ENCODE measurements at regions not wholly inside any gene's neighbourhood (a gene's known extent, or its start where the extent isn't known, plus 50 kb on each side); places are given as distances from the start of the nearest gene placed in this dataset.

DNA sequence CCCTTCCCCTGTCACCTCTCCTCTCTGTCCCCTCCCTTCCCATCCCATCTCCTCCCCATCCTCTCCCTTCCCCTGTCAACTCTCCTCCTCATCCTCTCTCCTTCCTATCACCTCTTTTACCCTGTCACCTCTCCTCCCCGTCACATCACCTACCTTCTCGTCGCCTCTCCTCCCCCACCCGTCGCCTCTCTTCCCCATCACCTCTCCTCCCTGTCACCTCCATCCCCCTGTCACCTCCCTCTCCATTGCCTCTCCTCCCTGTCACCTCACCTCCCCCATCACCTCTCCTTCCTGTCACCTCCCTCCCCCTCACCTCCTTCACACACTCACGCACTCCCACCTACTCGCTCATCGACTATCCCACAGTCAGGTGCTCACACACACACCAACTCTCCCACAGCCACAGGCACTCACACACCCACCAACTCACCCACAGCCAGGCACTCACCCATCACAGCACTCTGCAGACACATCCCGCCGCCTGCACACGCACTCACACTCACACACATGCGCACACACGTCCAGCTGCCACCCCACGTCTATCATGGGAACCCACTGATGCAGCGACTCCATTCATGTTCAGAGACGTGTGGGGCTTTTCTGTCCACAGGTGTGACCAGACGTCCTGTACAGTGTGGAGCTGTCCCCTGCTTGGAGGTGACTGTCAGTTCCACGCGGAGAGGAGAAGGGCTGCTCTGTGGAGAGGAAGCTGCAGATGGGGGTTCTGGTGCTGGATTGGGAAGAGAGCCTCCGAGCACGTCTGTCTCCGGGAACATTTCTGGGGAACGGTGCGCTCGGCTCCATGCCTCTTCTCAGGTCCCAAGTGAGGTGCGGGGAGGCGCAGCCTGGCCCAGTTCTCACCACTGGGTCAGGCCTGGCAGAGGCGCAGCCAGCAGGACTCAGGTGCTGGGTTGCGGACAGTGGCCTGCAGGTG, 184.3 kb downstream of the TTLL2 start:
- TF ChIP-seq, protein P1, sequence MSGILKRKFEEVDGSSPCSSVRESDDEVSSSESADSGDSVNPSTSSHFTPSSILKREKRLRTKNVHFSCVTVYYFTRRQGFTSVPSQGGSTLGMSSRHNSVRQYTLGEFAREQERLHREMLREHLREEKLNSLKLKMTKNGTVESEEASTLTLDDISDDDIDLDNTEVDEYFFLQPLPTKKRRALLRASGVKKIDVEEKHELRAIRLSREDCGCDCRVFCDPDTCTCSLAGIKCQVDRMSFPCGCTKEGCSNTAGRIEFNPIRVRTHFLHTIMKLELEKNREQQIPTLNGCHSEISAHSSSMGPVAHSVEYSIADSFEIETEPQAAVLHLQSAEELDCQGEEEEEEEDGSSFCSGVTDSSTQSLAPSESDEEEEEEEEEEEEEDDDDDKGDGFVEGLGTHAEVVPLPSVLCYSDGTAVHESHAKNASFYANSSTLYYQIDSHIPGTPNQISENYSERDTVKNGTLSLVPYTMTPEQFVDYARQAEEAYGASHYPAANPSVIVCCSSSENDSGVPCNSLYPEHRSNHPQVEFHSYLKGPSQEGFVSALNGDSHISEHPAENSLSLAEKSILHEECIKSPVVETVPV (CRISPR knock-in tag; IDR thresholded peaks at IDR 0.05), result no peak
- TF ChIP-seq, protein P2, sequence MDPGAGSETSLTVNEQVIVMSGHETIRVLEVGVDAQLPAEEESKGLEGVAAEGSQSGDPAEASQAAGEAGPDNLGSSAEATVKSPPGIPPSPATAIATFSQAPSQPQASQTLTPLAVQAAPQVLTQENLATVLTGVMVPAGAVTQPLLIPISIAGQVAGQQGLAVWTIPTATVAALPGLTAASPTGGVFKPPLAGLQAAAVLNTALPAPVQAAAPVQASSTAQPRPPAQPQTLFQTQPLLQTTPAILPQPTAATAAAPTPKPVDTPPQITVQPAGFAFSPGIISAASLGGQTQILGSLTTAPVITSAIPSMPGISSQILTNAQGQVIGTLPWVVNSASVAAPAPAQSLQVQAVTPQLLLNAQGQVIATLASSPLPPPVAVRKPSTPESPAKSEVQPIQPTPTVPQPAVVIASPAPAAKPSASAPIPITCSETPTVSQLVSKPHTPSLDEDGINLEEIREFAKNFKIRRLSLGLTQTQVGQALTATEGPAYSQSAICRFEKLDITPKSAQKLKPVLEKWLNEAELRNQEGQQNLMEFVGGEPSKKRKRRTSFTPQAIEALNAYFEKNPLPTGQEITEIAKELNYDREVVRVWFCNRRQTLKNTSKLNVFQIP (CRISPR knock-in tag; IDR thresholded peaks at IDR 0.05; ENCODE audit: borderline replicate concordance, low read depth), result no peak
- TF ChIP-seq, protein P3, sequence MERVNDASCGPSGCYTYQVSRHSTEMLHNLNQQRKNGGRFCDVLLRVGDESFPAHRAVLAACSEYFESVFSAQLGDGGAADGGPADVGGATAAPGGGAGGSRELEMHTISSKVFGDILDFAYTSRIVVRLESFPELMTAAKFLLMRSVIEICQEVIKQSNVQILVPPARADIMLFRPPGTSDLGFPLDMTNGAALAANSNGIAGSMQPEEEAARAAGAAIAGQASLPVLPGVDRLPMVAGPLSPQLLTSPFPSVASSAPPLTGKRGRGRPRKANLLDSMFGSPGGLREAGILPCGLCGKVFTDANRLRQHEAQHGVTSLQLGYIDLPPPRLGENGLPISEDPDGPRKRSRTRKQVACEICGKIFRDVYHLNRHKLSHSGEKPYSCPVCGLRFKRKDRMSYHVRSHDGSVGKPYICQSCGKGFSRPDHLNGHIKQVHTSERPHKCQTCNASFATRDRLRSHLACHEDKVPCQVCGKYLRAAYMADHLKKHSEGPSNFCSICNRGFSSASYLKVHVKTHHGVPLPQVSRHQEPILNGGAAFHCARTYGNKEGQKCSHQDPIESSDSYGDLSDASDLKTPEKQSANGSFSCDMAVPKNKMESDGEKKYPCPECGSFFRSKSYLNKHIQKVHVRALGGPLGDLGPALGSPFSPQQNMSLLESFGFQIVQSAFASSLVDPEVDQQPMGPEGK (CRISPR knock-in tag; IDR thresholded peaks at IDR 0.05; ENCODE audit: borderline replicate concordance), result no peak
- TF ChIP-seq RARB (CRISPR knock-in tag; IDR thresholded peaks at IDR 0.05), result no peak
- TF ChIP-seq TCF4 (CRISPR knock-in tag; IDR thresholded peaks at IDR 0.05; ENCODE audit: borderline replicate concordance), result no peak
- no peak for TF ChIP-seq GLIS3 (CRISPR knock-in tag; IDR thresholded peaks at IDR 0.05)
- TF ChIP-seq BACH2 (CRISPR knock-in tag; IDR thresholded peaks at IDR 0.05; ENCODE audit: borderline replicate concordance), result no peak
- TF ChIP-seq, protein P4, sequence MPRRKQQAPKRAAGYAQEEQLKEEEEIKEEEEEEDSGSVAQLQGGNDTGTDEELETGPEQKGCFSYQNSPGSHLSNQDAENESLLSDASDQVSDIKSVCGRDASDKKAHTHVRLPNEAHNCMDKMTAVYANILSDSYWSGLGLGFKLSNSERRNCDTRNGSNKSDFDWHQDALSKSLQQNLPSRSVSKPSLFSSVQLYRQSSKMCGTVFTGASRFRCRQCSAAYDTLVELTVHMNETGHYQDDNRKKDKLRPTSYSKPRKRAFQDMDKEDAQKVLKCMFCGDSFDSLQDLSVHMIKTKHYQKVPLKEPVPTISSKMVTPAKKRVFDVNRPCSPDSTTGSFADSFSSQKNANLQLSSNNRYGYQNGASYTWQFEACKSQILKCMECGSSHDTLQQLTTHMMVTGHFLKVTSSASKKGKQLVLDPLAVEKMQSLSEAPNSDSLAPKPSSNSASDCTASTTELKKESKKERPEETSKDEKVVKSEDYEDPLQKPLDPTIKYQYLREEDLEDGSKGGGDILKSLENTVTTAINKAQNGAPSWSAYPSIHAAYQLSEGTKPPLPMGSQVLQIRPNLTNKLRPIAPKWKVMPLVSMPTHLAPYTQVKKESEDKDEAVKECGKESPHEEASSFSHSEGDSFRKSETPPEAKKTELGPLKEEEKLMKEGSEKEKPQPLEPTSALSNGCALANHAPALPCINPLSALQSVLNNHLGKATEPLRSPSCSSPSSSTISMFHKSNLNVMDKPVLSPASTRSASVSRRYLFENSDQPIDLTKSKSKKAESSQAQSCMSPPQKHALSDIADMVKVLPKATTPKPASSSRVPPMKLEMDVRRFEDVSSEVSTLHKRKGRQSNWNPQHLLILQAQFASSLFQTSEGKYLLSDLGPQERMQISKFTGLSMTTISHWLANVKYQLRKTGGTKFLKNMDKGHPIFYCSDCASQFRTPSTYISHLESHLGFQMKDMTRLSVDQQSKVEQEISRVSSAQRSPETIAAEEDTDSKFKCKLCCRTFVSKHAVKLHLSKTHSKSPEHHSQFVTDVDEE (CRISPR knock-in tag; IDR thresholded peaks at IDR 0.05), result no peak
- TF ChIP-seq PPARA (CRISPR knock-in tag; IDR thresholded peaks at IDR 0.05; ENCODE audit: borderline replicate concordance), result no peak
- TF ChIP-seq, protein P5, sequence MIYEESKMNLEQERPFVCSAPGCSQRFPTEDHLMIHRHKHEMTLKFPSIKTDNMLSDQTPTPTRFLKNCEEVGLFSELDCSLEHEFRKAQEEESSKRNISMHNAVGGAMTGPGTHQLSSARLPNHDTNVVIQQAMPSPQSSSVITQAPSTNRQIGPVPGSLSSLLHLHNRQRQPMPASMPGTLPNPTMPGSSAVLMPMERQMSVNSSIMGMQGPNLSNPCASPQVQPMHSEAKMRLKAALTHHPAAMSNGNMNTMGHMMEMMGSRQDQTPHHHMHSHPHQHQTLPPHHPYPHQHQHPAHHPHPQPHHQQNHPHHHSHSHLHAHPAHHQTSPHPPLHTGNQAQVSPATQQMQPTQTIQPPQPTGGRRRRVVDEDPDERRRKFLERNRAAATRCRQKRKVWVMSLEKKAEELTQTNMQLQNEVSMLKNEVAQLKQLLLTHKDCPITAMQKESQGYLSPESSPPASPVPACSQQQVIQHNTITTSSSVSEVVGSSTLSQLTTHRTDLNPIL (CRISPR knock-in tag; IDR thresholded peaks at IDR 0.05; ENCODE audit: low read depth), result no peak

Measured in SK-N-SH treated with all-trans-retinoic acid at 6 μM for 48 hours (cell line).